NCI-H82 treated with DMSO at 0.1 percent for 48 hours (cell line): ENCODE measurements at regions not wholly inside any gene's neighbourhood (a gene's known extent, or its start where the extent isn't known, plus 50 kb on each side); places are given as distances from the start of the nearest gene placed in this dataset.
"Not testable (repeated sequence)": the region's sequence is repeated elsewhere in the genome, so short reads cannot be mapped to it uniquely, and the experiment has no call there.

Experiments
- DNase-seq: peaks from one replicate; lab custom pipeline; 2025; ENCODE audit not compliant: unreplicated experiment; lab: John Stamatoyannopoulos, UW

- no peak for DNase-seq
These were observed 115.4 kb upstream of the FBXL7 start for GRCh38 chr5:15384581-15384980.

DNA sequence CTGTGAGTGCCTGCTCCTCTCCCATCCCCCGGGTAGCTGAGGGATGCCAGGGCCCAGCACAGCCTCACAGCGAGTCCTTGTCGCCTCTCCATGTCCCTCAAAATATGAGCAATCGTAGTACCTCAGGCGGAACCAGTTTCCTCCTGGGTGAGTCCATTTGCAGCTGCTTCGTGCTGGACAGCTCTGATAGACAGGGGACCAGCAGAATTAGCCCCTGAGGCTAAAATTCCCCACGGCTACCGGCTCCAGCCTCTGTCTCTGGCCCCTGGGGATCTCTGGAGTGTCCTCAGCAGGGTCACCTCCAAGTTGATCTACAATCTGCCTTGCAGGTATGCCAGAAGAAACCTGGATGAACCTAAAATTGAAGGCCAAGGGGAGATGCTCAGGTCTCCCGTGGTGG lies 115.8 kb upstream of the FBXL7 start:
- DNase-seq = no peak

DNA sequence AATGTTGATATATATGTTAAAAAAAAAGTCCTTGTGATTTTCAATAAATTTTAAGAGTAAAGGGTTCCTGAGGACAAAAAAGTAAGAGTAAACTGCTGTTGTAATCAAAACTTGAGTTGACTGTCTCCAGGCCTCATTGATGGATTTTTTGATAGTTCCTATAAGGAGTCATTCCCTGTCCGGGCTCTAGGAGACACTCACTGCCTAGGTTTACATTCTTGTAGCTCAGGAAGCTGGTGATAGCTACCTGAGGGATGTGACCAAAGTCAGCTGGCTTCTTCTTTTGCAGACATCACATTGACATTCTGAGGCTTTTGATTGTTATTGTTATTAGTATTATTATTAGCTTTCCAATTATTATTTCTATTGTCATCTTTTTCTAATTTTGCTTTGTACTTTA lies 116.5 kb upstream of the FBXL7 start:
- no peak for DNase-seq

GRCh38 chr5:15383021-15383420 lies 117.0 kb upstream of the FBXL7 start:
- no peak for DNase-seq

- no peak for DNase-seq
These were observed 122.2 kb upstream of the FBXL7 start for GRCh38 chr5:15377573-15378340.

GRCh38 chr5:15376803-15377202 lies 123.2 kb upstream of the FBXL7 start:
- no peak for DNase-seq

DNA sequence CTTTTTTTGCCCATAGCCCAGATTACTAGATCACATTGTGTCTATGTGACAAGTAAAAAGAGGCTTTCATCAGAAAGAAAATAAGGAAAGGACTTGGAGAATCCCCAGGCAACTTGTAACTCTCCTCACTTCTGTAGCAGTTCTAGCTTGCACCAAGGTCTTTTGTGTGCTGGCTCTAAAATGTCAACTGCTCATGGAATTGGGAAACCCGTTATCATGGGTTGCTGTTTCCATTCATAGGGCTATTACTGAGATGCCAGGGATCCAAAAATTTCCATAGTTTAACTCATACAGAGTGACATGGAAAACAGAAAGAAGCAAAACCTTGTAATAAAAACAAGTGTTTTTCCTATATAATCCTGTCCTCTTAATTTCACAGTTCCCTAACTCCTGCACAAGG lies 123.9 kb upstream of the FBXL7 start:
- no peak for DNase-seq

DNA sequence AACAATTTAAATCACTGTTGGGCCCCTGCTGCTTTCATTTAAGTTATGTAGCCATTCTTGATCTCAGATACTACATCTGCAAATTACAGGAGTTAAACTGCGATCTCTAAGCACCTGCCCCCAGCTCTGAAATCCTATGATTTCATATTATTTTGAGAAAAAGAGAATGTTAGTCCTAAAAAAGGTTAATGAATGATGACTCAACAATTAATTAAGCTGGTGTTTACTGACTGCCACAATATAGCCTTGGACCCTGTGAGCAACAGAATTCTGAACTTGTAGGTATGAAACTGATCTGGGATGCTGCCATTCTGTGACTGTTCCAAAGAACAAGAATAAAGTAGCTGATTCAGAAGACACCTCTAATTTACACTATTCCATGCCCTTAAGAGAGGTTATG lies 124.4 kb upstream of the FBXL7 start:
- no peak for DNase-seq

GRCh38 chr5:15374886-15375285 lies 125.1 kb upstream of the FBXL7 start:
- DNase-seq = no peak

- no peak for DNase-seq
These were observed 126.8 kb upstream of the FBXL7 start for GRCh38 chr5:15373151-15373550.

DNA sequence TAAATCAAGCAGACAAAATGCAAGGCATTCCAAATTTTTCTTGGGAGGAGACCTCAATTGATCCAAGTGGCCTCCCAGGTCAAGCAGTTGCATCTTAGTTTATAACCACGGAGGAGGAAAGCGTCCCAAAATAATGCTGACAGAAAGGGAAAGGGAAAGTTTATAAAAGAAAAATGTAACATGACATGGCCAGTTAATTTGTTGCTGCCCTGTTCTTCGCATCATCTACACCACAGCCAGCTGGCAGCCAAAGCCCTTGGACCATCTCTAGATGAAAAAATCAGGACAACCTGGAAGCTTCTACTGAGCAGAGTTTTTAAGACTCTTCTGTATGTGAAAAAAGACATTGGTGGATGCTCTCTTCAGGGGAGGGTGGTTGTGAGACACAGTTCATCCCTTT lies 128.8 kb upstream of the FBXL7 start:
- no peak for DNase-seq

- no peak for DNase-seq
These were observed 131.1 kb upstream of the FBXL7 start for GRCh38 chr5:15368835-15369234.

- no peak for DNase-seq
These were observed 132.5 kb upstream of the FBXL7 start for GRCh38 chr5:15367489-15367888.

- DNase-seq = no peak
These were observed 133.1 kb upstream of the FBXL7 start for GRCh38 chr5:15366676-15367391.

- no peak for DNase-seq
These were observed 134.9 kb upstream of the FBXL7 start for GRCh38 chr5:15365070-15365469.

- DNase-seq = no peak
These were observed 136.4 kb upstream of the FBXL7 start for GRCh38 chr5:15363601-15364000.

DNA sequence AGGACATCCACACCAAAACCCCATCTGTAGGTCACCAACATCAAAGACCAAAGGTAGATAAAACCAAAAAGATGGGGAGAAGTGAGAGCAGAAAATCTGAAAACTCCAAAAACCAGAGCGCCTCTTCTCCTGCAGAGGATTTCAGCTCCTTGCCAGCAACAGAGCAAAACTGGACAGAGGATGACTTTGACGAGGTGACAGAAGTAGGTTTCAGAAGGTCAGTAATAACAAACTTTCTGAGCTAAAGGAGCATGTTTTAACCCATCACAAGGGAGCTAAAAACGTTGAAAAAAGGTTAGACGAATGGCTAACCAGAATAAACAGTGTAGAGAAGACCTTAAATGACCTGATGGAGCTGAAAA lies 142.9 kb upstream of the FBXL7 start:
- DNase-seq = not testable (repeated sequence)

- DNase-seq = not testable (repeated sequence)
These were observed 143.5 kb upstream of the FBXL7 start for GRCh38 chr5:15356308-15357091.

- no peak for DNase-seq
These were observed 146.0 kb upstream of the FBXL7 start for GRCh38 chr5:15354021-15354420.

- DNase-seq = no peak
These were observed 146.8 kb upstream of the FBXL7 start for GRCh38 chr5:15353086-15353645.

DNA sequence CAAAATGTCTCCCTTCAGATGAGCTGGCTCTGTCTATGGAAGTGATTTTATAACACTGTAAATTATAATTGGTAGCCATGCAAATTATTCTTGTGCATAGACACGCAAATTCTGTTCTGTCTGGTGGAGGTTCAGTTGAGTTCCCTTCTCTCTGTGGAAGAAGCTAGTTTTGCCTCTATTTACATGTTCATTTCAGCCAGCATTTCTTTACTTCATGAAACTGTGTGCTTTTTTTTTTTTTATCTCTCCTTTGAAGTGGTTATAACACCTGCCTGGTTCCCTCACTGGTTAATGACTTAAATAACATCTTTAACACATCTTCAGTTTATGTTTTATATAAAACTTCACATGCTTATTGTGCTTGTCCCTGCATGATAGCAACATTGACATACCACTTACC lies 149.4 kb upstream of the FBXL7 start:
- no peak for DNase-seq

- DNase-seq = no peak
These were observed 153.2 kb upstream of the FBXL7 start for GRCh38 chr5:15346738-15347137.
